DMS79 treated with DMSO at 0.1 percent for 48 hours (cell line): ENCODE measurements at regions not wholly inside any gene's neighbourhood (a gene's known extent, or its start where the extent isn't known, plus 50 kb on each side); places are given as distances from the start of the nearest gene placed in this dataset.

Source experiments
- DNase-seq: peaks from one replicate; lab custom pipeline; 2025; lab: John Stamatoyannopoulos, UW

DNA sequence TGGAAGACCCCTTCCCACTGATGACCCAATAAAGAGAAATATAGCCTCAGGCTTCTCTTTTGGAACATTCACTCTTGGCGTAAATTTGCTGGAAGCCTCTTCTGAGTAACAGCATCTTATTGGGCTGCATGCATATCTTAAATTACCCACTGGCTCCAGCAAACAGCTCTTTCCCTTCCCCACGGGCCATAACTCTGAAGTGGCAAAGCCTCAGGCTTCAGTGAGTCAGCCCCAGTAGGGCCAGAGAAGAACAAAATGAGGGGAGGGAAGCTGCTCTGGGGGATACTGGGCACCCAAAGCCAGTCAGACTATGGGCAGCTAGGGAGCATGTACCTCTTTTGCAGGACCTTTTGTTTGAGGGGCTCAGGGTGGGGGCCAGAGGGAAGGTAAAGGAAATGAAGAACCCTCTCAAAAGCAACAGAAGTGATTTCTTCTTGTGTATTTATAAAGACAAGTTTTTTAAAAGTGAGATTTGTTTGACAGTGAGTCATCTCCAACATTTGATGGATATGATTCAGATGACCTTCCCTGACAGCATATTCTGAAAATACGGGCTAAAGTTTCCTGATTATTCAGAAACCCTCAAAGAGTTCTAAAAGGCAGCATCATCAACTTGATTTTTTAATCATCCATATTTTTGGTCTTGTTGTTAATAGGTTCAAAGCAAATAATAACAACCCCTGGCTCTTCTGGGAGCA, 203.4 kb downstream of the KIF18A start:
- DNase-seq = no peak

DNA sequence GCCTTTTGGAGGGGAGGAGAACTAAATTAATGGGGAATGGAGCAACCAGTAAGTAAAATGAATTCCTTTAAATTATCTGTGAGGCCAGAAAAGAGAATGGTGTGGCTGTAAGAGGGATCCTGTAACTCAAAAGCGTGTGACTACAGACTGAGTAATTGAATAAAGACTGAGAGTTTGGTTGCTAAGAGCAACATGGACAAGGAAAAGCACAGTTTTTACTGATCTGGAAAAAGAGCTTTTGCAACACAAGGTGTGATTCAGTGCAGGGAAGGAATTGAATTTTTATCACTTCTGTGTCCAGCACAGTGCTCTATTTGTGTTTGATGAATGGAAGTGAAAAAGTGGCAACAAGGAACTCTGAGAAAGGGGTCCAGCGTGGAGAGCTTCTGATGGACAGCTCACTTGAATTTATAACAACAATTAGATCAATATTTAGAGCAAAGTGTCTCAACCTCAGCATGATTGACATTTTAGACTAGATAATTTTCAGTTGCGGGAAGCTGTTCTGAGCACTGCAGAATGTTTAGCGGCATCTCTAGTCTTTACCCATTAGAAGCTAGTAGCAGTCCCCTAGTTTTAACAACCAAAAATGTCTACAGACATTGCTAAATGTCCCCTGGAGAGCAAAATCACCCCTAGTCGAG, 202.8 kb upstream of the BDNF start:
- DNase-seq = no peak

DNA sequence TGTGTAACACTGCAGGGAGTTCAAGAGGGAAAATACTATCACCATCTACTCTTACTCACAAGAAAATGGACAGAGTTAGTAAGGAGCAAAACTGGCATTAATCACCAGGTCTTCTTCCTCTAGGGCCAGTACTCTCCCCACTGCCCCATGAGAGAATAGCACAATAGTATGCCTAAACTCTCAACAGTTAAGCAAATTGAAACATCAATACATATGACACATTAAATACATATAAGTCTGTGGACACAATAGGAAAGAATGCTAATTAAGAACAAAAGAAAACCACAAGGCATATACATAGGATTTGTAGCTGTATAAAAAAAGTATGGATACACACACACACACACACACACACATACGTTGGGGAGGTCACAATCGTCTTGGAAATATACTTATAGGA, 197.9 kb upstream of the BDNF start:
- no peak for DNase-seq

DNA sequence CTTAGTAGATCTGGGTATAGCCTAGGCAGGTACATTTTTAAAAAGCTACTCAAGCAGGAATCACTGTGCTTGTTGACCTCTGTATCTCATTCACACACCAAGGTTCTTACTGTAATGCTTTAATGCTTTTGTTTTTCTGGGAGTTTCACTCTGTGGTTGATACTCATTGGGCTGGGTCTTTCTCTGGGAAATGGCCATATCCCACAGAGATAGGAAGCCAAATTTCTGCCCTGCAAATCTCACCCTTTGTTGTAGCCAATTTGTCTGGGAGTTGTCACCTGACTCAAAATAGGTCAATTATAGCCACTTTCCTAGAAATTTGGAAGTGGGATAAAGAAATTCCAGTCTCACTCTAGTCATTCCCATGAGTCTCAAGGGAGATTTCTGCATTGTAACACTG, 195.8 kb upstream of the BDNF start:
- no peak for DNase-seq

DNA sequence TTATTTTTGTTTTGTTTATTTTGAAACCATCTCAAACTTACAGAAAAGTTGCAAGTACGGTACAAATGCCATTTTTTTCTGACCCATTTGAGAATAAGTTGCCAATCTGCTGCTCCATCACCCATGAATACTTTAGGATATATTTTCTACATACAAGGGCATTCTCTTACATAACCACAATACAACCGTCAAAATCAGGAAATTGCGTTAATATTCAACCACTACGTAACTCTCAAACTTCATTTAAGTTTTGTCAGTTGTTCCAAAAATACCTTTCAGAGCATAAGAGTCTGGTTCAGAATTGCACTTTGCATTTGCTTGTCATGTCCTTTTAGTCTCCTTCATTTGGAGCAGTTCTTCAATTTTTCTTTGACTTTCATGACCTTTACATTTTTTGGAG, 194.3 kb upstream of the BDNF start:
- no peak for DNase-seq

DNA sequence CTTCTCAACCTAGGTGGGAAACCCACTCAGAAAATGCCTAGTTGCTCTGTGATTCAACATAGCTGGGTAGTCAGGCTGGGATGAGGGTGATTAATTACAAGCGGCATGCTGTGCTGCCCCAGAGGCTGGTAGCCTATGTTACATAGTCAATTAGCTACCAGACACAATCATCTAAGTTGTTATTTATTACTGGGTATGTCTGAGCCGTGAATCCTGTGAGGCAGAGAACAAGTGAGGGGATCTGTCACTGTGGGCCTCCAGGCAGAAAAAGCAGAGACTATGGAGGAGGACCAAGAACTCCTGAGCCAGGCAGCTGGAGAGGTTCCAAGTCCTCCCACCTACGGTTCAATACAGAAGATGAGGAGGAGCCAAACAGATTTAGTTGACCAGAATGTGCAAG, 186.6 kb upstream of the BDNF start:
- DNase-seq = no peak

DNA sequence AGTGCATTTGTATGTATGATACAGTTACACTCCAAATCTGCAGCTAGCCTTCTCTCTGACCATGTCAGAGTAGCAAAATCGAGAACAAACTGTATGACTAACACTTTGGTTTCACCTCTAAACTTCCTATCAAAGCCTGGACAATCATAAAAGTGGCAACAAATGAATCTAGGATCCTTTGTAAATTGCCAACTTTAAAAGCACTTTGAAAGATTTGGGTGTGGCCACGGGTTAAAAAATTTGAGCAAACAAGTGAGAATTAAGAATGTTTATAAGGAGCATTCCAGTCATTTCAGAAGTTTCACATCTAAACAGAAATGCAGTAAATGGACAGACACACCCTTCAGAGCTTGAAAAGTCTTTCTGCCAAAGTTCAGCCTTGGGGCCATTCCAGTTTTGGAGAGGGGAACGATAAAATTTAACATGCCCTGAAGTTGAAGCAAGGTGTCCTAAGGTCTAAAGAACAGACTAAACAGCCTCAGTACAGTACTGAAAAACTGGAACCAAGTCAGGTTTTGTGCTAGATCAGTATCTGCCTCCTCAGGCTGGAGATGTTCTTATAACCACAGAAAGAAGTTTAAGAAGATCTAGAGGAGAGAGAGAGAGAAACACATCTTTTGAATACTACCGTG, 181.9 kb upstream of the BDNF start:
- DNase-seq = no peak

DNA sequence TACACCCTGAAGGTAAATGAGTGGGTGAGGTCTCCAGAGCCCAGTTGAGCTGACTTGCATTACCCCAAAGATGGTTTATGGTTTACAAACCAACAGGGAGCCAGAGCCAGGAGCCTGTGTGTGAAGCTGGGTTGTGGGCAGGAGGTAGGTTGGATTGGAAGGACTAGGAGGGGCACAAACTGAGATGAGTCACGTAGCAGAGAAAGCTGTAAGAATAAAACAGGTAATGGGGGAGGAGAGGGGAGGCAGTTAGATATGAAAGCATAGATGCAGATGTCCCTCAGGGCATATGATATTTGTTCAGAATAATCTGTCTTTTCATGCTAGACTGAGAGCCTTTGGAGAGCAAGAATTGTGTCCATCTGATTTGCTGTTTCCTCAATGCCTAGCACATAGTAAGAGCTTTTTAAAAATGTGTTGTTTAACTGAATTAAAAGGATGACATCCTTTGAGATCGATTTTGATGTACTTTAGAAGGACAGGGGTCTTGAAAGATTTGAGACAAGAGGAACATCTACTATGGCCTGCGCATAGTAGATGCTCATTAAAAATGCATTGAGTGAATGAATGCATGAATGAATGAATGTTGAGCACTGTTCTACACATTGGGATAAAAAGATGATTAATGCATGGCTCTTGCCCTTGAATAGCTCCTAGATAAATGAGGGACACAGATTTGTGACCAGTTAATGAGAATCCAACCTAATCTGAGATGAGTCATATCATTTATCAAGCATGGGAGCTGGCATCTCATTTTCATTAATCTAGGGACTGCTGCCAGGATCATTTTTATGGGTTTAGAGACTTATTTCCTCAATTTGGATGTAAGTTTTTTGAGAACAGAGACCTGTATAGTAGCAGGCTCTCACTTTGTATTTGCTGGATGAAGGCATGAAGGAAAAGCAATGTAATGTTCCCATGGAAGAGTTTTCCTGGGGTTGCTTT, 175.8 kb upstream of the BDNF start:
- DNase-seq = no peak

DNA sequence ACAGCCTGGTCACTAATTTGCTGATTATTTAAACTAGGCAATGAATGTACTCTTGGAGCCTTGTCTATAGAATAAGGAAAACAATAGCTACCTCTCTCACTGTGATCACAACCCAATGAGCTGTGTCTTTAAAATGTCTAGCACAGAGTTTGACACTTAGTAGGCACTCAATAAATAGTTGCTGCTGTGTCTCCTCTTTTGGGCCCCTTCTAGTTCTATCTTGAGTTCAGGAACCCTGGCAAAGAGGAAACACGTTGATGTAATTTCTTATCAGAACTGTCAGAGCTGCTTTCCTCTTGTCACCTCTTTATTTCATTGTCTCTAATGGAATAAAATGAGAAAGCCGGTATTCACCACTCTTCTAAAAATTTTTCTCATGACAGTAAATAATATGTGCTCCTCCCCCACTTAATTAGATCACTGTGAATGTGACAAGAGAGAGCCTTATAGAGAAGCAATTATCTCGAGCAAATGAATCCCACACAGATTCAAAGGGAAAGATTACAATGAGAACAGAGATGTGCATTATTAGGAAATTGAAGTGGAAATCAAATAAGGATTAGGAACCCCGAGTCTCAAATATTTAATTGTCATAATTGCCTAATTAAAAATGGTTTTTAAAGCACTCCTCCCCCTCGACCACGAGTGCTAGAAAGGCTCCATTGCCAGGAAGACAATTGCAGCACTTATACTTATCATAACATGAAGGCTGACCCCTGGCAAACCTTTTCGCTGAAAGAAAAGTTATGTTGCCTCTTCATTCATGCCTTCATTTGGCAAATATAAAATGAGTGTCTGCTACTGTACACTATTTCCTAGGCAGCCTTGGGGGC, 175.0 kb upstream of the BDNF start:
- no peak for DNase-seq

DNA sequence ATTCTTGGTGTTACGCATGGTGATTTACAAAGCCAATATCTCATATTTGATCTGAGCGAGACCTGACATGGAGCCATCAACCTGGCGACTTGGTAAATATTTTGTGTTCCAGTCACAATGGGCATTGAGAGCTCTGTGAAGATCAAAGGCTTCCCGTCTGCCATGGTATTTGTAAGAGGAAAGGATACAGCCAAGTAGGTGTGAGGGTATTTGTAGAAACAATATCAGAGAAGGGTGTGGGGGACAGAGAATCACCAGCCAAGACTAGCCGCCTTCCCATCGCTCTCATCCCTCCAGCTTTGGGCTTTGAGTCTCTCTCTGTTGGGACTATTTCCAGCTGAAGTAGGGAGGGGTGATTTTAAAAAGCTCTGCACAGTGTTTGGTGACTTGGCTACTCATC, 173.4 kb upstream of the BDNF start:
- DNase-seq = no peak

DNA sequence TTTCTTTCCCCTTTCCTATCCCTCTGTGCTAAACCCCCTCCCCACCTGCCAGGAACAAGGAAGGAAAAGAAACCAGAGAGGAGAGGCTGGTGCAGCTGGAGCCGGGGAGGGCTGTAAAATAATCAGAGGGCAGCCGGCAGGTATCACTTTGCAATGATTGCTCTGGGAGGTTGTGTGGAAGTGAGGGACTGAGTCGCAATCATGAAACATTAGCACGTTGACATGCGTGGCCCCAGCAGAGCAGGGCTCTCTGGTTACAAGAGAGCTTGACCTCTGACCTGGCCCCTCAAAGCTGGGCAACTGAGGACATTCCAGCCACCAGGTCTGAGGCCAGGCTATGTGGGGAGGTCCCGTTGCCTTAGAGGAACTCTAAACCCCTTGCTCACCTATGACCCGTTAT, 170.8 kb upstream of the BDNF start:
- no peak for DNase-seq

DNA sequence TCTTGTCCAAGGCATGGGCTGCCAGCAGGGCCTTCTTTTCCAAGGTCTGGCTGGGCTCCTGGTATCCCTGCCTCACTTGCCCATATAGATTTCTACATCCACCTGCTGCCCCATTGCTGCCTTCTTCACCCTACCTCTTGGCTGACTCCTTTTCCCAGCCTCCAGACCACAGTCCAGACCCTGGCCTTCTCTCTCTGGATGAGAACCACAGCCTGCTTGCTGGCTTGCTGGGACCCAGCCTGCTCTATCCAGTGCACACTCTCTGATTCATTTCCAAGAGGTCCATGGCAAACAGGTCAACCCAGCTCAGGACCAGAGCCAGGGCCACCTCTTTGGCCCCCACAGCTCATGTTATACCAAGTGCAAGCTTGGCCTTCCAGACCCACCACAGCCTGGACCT, 169.4 kb upstream of the BDNF start:
- DNase-seq = no peak

DNA sequence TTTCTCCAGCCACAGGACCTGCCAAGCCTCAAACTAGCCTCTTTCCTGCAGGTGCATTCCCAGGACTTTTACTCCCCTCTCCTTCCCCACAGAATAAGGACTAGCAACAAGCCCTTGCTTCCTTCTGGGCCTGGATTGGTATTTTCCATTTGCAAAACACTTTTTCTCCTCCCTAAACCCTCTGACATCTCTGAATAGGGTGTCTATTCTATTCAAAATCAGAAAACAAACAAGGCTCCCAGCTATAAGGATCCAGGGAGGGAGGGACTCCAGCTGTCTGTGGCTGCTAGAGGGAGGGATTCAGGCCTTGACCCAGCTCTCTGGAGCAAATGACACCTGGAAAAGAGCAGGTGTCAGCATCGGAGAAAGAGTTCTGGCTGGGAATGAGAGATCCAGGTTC, 168.5 kb upstream of the BDNF start:
- DNase-seq = no peak

DNA sequence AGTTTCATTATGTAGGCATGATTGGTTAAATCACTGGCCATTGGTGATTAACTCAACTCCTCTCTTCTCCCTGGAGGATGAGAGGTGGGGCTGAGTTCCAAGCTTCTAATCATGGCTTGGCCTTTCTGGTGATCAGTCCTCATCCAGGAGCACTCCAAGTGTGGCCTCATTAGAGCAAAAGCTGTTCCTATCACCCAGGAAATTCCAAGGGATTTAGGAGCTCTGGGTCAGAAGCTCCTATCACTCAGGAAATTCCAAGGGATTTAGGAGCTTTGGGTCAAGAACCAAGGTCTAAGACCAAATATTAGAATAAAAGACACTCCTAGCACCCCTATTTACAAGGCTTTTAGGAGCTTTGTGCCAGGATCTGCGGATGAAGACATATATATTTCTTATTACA, 168.0 kb upstream of the BDNF start:
- no peak for DNase-seq

DNA sequence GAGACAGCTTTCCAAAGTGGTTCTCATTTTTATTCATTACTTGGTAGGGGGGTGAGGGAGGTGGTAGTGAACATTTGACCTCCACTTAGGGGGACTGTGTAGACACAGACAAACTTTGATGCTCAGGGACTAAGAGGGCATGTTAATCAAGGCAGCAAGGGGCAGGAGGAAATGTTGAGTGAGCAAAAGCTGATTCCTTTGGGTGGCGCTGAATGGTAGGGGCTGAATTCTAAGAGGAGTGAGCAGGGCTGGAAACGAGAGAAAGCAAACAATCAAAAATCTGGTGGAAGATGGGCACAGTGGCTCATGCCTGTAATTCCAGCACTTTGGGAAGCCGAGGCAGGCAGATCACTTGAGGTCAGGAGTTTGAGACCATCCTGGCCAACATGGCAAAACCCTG, 164.8 kb upstream of the BDNF start:
- no peak for DNase-seq

DNA sequence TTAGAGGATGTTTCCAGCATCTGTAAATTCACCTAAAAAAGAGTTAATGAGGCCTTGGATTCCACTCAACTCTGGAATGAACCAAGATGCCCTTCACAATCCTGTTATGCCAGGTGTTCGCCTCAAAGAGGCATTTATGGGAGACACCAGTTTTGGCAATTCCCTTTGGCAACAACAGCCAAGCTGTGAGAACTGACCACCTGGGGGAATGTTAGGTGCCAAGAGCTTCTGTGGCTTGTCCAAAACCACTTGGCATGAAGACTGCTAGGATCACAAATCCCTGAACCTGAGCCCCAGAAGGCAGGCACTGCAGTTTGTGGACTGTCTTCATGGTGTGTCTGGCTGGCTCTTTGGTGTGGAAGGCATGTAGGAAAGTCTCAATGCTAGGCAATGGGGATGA, 164.4 kb upstream of the BDNF start:
- DNase-seq = no peak

DNA sequence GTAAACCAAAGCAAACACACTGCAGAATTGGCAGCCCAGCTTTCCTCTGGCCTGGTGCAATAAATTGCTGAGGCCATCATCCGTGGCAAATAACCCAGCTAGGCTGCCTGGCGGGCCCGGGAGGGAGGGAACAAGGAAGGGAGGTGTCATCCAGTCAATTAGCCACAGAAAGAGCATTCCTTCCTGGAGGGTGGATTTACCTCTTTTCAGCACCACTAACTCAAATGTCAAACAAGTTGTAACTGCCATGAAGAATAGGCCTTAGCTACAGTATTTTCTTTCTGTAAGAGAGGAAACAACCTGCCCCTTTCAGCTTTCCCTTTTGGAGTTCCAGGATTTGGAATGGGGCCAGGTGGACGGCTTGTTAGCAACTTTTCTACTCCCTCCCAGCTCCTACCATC, 163.8 kb upstream of the BDNF start:
- no peak for DNase-seq

DNA sequence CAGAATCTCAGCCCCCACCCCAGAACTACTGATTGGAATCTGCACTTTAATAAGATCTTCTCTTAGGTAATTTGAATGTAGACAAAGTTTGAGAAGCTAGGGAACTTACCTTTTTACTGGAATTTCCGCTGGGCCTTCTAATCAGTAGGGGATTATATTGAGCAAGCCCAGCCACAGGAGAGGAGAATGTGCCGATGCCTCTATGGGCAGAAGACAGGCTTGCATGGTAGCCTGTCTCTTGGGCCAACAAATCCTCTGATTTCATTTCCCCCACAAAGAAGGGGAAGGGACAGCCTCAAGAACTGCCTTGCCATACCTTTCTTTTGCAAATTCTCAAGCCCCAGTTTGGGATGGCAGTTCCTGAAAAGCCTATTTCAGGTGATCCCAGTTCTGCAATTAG, 163.4 kb upstream of the BDNF start:
- DNase-seq = no peak

DNA sequence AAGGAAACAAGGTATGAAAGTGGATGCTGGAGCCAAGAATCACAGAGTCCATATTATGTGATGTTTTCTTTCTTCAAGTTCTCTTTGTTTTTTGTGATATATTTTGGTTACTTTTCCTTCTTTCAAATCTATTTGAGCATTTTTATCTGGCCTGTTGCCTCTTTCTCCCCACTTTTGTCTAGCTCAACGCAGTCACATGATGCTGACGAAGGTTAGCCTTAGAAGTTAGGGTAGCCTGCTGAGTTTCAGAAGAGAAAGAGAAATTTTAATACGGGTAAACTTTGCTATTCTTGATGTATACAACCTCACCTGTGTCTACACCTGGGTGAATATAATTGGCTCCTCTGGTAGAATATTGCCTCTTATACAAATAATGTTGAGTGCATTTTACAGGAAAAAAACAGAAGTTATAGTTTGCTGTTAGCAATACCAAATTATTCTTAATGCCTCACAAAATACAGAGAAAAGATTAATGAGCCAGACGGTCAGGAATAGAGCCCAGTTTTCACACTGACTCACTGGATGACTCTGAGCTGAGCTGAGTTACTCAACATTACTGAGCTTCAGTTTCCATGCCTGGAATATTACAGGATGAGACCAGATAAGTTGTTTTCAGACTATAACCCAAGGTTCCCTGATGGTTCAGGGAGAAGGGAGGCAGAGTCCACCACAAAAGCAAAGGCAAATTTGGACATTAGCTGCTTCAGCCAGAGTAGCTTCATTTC, 161.6 kb upstream of the BDNF start:
- no peak for DNase-seq

DNA sequence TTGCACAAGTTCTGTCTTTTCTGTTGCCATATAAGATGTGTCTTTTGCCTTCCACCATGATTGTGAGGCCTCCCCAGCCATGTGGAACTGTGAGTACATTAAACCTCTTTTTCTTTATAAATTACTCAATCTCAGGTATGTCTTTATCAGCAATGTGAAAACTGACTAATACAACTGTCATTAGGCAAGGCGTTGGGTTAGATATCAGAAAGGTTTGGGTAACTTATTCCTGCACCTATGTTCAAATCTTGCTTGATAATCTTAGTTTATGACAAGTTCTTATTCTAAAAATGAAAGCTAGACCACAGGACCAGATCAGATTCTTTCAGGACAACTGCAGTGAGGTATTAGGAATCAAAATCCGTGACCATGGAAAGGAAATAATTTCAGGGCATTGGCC, 160.6 kb upstream of the BDNF start:
- DNase-seq = no peak

DNA sequence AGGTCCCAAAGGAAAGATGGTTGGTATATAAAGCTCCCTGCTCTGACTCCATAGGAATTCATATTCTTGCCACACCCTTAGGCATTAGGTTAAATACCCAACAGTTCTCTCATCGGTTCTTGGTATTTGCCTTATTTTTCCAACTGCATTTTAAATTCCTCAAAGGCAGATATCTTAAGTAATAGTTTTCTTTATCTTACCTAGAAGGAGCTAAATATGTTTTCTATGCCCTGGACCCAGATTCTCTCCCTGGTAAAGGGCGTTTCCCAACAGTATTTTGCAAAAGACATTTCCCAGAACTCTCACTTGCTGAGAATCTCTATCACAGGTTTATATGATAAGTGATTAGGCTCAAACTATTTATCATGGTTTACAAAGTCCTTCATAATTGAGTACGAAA, 158.6 kb upstream of the BDNF start:
- no peak for DNase-seq
